HG02571 (cell line): ENCODE measurements at regions not wholly inside any gene's neighbourhood (a gene's known extent, or its start where the extent isn't known, plus 50 kb on each side); places are given as distances from the start of the nearest gene placed in this dataset.
"Not testable (repeated sequence)": the region's sequence is repeated elsewhere in the genome, so short reads cannot be mapped to it uniquely, and the experiment has no call there.

ENCODE experiments used
- ATAC-seq: cut with Tn5 transposase; IDR thresholded peaks from one replicate; pipeline ENCODE4 v1.9.1; 2021; ENCODE audit warnings: mild to moderate bottlenecking, moderate library complexity; ENCODE audit not compliant: unreplicated experiment

DNA sequence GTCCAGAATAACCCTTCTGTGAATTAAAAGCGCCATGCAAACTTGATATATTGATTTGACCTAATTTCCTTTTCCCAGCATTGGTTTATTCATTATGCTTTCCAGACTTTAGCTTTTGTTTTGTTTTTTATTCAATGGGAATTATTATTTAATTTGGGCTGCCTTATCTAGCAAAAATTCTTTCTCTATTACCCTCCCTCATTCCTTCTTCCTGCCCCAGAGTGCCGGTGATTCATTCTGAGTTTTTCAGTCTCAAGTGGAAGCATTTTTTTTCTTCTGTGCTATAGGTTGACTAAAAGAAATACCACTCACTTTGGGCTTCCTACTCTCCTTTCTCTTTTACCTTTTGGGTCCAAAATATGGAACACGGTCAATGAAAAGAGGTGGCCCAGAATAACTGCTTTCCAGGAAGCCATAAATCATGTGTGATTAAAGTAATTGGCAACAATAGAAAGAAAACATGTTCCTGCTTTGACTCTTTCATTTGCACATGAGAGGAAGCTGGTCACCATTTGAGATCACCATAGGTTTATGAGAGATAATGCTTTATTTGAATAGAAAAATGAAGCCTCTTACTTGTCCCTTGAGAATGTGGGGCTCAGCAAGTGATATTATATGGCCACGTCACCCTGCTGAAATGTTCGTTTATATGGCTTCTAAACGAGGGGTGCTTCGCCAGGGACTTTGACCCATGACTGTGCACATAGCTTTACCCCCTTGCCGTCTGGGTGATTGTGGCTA is 422.8 kb upstream of the ZEB2 start:
- no peak for ATAC-seq

DNA sequence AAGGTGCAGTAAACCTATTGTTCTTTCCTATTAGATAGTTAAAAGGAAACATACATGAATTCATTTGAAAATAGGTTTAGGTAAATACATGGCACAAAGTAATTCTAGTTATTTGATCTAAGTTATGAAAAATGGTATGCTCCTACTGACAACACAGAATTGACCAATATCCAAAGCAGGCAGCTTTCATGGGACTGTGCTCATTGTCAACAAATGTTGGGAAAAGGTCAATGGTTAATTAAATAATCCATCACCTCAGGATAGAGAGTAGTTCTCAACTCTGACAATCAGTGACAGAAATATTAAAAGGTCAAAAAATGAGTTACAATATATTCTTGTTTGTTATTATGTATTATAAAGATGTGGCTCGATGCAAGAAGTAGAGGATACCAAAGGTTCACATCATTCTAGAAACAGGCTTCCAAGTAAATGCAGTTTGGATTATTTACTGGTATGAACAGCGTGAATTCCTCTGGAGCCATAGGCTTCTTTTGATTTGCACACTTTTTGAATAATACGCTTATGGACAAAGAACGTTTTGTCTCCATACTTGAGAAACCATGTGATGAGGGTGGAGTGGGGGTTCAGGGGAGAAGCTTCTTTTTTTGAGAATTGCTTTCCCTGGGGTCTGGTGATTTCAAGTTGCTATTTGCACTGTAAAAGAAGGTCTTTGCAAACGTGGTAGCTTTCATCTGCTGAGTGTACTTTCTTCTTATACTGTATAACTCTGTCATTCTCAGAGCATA is 422.0 kb upstream of the ZEB2 start:
- ATAC-seq: no peak

DNA sequence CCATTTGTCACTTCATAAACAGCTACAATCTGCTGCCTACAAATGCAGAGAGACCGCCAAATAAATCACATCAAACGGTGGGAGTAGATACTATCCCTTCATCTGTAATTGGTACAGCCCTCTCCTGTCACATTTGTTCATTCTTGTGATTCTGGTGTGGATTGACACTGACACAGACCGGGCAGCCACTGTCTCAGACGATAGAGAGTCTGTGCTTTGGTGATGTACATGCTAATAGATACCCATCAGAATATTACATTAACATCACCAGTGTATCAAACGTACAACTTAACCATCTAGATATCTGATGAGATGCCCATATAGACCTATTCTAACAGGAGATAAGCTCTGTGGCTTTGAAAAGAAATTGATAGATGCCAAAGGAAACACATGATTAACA is 419.7 kb upstream of the ZEB2 start:
- no peak for ATAC-seq

DNA sequence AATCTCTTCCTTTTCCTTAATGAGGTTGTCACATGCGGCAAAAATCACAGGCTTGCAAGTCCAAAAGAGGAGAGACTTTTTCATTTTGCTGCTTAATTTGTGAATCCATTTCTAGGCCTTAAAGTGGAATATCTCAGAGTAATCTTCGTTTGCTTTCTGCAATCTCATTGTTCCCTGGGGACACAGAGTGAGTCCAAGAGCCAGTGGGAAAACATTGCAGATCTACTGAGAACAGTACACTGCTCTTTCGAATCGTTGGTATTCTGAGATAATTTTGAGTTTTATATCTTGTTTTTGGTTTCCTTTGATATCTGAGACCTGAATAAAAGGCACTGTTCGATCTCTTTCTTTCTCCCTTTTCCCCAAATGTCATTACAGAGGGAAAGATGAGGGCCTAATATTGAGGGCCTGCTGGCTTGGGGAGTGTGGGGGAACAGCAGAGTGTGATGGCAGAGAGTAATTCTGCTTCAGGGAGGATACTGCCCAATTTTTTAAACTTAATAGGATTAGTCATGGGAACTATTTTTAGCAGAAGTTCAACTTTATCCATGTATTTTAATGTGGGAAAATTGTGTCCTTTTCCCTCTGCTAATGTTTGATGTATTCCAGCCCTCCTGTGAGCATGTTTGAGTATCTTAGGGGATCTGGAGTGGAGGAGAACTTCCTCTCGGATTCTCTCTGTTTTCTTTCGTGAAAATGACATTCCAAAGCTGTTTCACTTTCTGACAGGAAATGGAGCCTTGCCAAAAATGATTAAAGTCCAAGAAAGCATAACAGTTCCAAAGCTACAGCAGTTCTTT is 418.2 kb upstream of the ZEB2 start:
- no peak for ATAC-seq

DNA sequence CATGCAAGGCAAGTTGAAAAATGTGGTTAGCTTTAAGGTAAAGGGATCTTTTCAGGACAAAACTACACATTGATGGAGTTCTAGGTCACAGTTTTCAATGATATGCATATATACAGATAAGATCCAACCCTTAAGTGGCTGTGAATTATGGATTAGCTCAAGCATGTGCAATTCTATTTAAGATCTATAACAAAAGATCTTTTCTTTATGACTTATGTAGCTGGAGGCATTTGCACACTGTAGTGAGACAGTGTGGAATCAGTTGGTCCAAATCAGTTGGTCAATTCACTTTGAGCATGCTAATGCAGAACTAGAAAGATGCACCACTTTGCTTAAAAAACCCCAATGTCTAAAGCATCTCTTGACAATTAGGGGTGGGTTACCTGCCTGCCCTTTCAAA is 417.1 kb upstream of the ZEB2 start:
- ATAC-seq: no peak

DNA sequence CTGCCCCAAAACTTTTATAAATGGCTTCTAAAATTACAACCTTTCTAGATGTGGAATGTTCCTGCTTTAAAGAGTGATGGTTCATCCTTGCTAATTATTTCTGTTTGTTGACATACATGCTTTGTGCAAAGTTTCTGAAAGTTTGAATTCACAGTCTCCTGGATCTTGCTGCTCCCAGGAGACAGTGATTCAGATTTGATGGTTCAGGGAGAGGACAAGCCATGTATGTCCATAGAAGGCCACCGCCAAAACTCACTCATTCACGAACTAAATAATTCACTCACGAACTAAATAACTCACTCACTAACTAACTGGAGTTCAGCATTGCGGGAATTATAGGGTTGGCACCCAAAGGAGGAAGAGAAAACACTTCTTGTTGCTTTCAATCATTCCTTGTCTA is 416.5 kb upstream of the ZEB2 start:
- ATAC-seq: no peak

DNA sequence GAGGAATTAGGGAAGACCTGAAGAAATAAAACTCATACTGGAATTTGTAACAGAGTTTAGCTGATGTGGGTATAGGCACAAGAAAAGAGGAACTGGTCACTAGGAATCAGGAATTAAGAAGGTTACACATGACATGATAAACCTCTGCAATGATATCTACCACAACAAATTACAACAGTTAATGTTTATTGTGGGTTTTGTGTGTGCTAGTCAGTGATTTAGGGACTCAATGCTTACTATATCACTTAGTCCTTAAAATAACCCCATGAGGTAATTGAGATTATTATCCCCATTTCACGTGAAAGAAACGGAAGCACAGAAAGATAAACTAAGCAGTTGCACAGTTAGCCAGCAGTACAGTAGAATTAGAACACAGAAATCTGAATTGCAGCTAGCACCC is 415.8 kb upstream of the ZEB2 start:
- ATAC-seq: no peak

DNA sequence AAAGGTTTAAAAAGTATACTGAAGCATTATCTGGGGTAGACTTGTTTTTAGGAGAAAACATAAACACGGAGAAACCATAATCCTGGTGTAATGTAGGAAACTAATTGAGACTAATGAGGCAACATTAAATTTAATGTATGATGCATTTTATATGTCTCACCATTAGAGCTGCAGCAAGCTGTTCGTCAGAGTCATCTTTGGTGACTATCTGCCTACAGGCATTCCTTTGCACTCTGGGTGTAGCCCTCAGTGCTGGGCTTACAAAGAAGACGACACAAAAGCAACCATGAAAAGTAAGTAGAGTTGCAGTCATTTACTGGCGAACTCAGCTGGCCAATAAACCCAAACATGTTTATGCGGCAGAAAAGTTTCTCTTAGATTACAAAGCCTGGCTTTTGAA is 415.3 kb upstream of the ZEB2 start:
- no peak for ATAC-seq

DNA sequence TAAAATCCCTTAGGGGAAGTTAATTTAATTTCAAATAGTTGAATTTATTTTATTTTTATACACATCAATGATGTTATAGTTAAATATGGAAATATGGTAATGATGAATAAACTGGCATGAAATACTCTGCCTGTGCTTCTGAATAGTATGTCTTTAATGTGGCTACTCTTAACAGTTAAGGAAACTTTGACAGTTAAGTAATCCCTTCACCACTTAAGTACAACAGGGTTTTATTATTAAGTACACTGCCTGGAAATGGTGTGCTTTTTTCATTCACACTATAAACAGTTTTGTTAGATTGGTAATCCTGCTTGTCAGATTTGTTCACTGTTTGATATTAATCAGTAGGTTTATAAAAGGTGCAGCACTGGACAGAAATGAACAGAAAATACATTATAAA is 412.0 kb upstream of the ZEB2 start:
- ATAC-seq: no peak

DNA sequence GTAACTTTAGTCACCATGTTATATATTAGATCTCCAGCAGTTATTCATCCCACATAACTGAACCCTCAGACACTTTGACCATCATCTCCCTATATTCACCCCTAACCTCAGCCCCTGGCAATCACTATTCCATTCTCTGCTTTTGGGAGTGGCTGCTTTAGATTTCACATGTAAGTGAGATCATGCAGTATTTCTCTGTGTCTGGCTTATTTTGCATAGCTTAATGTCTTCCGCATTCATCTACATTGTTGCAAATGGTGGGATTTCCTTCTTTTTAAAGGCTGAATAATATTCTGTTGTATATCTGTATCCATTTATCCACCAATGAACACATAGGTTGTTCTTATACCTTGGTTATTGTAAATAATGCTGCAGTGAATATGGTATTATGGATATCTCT is 411.6 kb upstream of the ZEB2 start:
- no peak for ATAC-seq

DNA sequence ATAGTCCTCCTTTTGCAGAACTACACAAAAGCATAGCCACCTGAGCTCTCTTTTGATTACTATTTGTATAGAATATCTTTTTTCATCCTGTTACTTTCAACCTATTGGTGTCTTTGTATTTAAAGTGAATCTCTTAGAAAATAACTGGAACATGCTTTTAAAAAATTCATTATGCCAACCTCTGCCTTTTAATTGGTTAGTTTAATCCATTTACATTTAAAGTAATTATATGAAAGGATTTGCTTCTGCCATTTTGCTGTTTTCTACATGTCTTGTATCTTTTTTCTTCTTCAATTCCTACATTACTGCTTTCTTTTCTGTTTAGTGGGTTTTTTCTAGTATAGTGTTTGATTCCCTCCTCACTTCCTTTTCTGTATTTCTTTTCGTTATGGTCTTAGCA is 407.5 kb upstream of the ZEB2 start:
- ATAC-seq: no peak

DNA sequence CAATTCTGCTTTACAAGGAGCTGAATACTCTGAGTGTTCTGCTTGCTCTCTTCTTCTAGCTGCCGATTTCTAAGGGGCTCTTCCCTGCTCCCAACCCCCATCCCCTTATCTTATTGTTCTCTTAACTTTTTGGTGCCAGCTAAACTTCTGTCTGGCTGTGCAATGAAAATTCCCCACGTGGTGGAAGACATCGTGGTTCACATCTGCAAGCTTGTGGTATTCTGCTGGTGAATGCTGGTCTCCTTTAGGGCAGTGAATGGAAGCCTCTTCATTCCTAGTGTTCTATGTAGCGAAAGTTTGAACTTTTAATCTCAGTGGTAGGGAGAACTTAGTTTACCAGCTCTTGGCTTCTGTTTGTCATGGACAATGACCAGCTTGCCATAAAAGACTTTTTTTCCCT is 406.0 kb upstream of the ZEB2 start:
- ATAC-seq: no peak

DNA sequence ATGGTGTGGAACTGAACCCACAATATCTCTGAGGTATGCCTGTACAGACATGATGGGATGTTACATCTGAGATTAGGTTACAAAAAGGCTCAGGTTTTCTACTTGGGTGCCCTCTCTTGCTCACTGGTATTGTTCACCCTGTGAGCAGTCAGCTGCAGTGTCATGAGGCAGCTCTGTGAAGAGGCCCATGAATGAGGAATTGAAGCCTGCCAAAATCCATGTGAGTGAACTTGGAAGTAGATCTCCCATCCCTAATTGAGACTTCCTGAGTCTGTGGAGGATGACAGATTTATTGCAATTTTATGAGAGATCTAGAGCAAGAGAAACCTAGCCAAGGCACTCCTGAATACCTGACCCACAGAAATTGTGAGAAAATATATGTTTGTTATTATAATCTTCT is 404.9 kb upstream of the ZEB2 start:
- ATAC-seq: no peak

DNA sequence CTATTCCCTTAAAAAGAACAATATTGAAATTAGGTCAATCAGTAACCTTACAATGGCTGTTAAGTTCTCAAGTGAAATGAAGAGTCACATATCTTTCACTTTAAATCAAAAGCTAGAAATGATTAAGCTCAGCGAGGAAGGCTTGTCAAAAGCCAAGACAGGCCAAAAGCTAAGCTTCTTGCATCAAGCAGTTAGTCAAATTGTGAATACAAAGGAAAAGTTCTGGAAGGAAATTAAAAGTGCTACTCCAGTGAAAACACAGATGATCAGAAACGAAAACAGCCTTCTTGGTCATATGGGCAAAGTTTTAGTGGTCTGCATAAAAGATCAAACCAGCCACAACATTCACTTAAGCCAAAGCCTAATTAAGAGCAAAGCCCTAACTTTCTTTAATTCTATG is 402.6 kb upstream of the ZEB2 start:
- ATAC-seq: no peak

DNA sequence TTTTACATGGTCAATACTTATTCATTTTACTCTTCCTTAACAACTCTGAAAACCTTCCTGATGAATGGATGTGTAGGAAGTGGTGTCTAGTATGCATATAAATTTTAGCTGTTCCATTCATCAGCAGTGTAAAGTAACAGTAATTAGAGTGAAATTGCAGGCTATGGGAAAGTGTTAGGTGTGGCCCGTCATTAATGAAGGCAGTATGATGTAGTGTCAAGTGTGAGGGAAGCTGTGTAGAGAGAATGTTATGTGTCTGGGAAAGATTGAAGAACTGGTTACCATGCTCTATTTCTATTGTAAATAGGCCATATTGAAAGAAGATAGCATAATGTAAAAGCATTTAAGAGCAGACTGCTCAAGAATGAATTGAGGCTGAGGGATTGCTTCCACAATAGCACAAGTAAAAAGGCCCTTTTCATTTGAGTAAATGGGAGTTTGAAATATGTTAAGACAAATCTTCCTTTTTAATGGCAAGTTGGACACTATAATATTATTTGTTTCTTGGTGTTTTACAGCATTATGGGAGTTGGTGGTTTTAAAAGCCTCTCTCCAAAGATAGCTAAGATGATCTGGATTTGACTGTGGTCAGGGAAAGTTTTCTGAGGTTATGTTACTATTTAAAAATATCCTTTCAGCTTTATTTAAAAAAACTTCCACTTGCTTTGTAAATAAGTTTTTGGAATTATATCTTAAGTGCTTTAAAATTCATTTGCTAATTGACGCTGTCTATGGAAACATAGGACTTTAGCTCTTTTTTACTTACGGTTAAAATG is 401.0 kb upstream of the ZEB2 start:
- ATAC-seq: no peak

DNA sequence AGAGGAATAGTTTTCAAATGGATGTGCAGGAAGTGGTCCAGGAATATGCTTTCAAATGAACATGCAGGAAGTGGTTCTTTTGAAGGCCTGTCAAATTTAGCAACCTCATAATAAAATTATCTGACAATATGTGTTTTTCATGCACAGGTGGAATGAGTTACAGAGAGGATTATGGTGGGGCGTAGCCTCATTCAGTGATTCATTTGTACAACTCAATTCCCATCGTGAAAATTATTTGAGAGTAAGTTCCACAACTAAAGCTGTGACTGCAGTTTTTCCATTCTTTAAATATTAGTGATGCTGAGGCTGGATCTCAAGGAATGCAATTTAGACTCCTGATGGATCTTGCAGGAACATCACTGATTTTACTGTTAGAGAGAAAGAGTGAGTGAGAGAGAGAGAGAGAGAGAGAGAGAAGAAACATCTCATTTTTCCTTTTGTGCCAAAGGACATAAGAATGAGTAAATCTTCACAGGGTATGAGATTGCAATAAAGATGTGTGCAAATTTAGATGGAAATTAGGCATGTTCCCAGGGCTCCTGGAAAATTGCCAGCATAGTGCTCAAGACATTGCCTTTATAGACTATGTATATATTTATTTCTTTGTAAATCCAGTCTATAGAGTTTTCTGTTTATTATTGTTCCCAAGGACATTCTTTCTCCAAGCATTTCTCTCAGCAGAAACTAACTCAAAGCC is 394.9 kb upstream of the ZEB2 start:
- no peak for ATAC-seq

DNA sequence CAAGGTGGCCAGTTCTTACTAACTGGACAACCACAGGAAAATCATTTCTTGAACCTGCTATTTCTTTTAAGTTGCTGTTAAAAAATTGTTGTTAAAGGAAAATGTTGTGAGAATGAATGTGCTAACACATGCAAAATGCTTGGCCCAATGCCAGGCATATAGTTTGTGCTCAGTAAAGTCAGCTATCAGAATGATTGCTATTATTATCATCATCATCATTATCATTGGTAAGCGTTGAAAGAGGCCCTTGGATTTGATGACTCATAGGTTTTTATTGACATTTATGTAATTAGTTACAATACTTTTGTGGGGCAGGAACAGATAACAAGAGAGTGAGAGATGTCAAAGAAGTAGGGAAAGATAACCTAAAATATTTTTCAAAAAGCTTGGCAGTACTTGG is 394.2 kb upstream of the ZEB2 start:
- ATAC-seq: no peak

DNA sequence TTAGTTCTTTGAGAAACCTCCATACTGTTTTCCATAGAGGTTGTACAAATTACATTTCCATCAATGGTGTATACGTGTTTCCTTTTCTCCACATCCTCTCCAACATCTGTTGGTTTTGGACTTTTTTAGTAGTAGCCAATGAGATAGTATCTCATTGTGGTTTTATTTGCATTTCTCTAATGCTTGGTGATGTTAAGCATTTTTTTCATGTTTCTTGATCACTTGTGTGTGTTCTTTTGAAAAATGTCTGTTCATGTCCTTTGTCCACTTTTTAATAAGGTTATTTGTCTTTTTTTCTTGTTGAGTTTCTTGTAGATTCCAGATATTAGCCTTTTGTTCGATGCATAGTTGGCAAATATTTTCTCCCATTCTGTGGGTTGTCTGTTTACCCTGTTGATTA is 392.3 kb upstream of the ZEB2 start:
- ATAC-seq: no peak

DNA sequence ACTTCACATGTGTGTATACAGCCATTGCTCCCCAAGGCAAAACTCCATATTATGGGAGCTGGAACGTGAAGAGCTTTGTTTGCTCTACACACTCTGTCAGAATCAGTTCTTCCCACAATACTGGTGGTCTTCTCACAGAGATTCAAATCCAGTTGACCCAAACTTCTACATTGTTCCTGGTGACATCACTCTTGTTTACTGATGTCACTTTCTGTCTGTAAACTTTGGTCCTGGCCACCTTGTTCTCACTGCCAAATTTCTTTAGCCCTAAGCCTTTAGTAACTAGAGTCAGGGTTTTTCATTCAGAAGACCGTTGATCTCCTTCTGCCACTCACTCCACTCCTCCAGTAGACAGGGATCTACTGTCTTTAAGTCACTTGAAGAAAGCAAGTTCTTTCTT is 386.0 kb upstream of the ZEB2 start:
- ATAC-seq: no peak

DNA sequence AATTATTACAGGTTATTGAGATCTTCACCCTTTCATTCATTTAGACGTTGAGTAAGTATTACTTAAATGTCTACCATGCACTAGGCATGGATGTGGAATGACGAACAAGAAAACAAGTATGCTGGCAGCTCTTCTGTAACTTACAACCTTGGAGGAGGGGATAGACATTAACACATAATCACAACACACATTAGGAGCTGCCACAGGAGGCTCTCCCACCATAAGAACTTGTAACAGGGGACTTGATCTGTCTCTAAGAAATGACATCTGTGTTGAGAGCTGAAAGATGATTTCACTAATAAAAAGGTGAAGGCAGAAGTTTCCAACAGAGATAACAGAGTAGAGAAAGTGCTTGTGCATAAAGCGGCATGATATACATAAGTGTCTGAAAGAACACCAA is 384.7 kb upstream of the ZEB2 start:
- ATAC-seq: no peak

DNA sequence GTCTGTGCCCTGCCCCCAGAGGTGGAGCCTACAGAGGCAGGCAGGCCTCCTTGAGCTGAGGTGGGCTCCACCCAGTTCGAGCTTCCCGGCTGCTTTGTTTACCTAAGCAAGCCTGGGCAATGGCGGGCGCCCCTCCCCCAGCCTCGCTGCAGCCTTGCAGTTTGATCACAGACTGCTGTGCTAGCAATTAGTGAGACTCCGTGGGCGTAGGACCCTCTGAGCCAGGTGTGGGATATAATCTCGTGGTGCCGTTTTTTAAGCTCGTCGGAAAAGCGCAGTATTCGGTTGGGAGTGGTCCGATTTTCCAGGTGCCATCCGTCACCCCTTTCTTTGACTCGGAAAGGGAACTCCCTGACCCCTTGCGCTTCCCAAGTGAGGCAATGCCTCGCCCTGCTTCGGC is 383.1 kb upstream of the ZEB2 start:
- ATAC-seq: not testable (repeated sequence)
